ENCODE measurements at regions not wholly inside any gene's neighbourhood (a gene's known extent, or its start where the extent isn't known, plus 50 kb on each side); places are given as distances from the start of the nearest gene placed in this dataset.

DNA sequence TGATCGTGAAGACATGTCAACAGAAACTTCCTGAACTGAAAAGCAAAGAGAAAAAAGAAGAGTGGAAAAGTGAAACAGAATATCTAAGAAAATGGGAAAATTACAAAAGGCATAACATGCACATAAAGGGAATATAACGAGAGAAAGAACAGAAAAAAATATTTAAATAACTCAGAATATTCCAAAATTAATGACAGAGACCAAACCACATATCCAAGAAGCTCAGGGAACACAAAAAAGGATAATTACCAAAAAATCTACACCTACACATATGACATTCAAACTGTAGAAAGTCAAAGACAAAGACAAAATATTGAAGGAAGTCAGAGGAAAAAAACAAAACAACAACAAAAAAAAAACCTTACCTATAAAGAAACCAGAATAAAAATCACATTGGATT, 105.5 kb downstream of the OR13A1 start:
- H3K4me1 Mint-ChIP-seq (ENCODE audit: low read depth) = no peaks in the 10 kb centered on the region
- intact Hi-C loops (cut with micrococcal nuclease) = no loop called here
- no peak for DNase-seq
- ATAC-seq = no peak
- H3K27me3 Mint-ChIP-seq = peaks cover 13% of the 10 kb centered on the region
- no peaks in the 10 kb centered on the region for H3K36me3 Mint-ChIP-seq (ENCODE audit: low read depth)
- no peak overlapping the region for H3K4me3 Mint-ChIP-seq
- CTCF ChIA-PET = interaction anchor here (1.8 kb wide), 1 partner anchor 25 kb away, joined by 7 read pairs; no protein-coding TSS in a partner anchor
- POLR2A ChIA-PET = no interaction called here
- TF ChIP-seq, protein P1, sequence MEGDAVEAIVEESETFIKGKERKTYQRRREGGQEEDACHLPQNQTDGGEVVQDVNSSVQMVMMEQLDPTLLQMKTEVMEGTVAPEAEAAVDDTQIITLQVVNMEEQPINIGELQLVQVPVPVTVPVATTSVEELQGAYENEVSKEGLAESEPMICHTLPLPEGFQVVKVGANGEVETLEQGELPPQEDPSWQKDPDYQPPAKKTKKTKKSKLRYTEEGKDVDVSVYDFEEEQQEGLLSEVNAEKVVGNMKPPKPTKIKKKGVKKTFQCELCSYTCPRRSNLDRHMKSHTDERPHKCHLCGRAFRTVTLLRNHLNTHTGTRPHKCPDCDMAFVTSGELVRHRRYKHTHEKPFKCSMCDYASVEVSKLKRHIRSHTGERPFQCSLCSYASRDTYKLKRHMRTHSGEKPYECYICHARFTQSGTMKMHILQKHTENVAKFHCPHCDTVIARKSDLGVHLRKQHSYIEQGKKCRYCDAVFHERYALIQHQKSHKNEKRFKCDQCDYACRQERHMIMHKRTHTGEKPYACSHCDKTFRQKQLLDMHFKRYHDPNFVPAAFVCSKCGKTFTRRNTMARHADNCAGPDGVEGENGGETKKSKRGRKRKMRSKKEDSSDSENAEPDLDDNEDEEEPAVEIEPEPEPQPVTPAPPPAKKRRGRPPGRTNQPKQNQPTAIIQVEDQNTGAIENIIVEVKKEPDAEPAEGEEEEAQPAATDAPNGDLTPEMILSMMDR (IDR thresholded peaks at IDR 0.05) = no peak
- H3K27ac Mint-ChIP-seq = no peak overlapping the region
- H3K9me3 Mint-ChIP-seq = peaks cover 6% of the 10 kb centered on the region

DNA sequence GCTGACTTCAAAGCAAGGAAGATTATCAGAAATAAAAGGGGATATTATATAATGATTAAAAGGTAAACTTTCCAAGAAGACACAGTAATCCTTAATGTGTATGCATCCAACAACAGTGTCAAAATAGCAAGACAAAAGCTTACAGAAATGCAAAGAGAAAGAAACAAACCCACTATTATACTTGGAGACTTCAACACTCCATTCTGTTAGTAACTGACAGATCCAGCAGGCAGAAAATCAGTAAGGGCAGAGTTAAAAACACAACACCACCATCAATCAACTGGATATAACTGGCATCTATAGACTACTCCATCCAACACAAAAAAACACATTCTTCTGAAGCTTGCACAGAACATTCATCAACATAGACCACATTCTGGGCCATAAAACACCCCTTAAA, 103.8 kb downstream of the OR13A1 start:
- ChIA-PET POLR2A (no interaction called here), CTCF (no interaction called here)
- TF ChIP-seq, protein P1 (IDR thresholded peaks at IDR 0.05) = no peak
- peaks cover 6% of the 10 kb centered on the region for H3K9me3 Mint-ChIP-seq
- no peaks in the 10 kb centered on the region for H3K4me1 Mint-ChIP-seq (ENCODE audit: low read depth)
- no peak overlapping the region for H3K4me3 Mint-ChIP-seq
- ATAC-seq = no peak
- intact Hi-C loops (cut with micrococcal nuclease) = no loop called here
- H3K27me3 Mint-ChIP-seq = peaks cover 13% of the 10 kb centered on the region
- H3K36me3 Mint-ChIP-seq (ENCODE audit: low read depth) = no peaks in the 10 kb centered on the region
- DNase-seq = no peak
- no peak overlapping the region for H3K27ac Mint-ChIP-seq

DNA sequence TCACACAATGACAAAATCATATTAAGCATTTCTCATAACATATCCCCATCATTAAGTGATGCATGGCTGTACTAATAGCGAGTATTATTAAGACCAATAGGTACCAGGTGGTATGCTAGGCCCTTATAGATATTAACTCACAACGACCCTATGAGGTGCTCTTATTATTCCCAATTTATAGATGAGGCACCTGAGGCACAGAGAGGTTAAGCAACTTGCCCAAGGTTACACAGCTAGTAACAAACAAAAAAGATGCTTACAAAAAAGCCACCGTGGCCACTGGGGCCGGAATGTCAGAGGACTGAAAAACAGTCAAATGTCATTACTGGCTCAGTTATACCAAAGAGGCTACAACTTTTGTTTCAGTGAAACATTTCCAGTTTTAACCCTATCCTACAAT, 96.0 kb downstream of the OR13A1 start:
- no peak for DNase-seq
- no peaks in the 10 kb centered on the region for H3K36me3 Mint-ChIP-seq (ENCODE audit: low read depth)
- peaks cover 1% of the 10 kb centered on the region for H3K27me3 Mint-ChIP-seq
- TF ChIP-seq, protein P1 (IDR thresholded peaks at IDR 0.05) = no peak
- no peak for ATAC-seq
- intact Hi-C loops (cut with micrococcal nuclease) = no loop called here
- no peaks in the 10 kb centered on the region for H3K9me3 Mint-ChIP-seq
- no peaks in the 10 kb centered on the region for H3K4me1 Mint-ChIP-seq (ENCODE audit: low read depth)
- POLR2A ChIA-PET = interaction anchor here (0.6 kb wide), 1 partner anchor 12 kb away, joined by 3 read pairs; no protein-coding TSS in a partner anchor
- CTCF ChIA-PET = no interaction called here
- H3K27ac Mint-ChIP-seq = no peak overlapping the region
- H3K4me3 Mint-ChIP-seq = no peak overlapping the region

DNA sequence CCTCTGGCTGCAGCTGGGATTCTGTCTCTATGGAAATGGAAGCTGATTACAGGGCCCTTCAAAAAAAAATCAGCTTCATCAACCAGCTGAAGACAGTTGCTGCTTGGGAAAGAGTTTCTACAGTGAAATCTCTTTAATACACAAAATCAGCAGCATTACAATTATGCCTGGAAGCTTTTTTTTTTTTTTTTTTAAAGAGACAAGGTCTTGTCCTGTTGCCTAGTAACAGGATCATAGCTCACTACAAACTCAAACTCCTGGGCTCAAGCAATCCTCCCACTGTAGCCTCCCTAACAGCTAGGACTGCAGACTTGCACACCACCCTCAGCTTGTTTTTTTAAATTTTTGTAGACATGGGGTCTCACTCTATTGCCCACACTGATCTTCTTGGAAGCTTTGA, 94.5 kb downstream of the OR13A1 start:
- intact Hi-C loops (cut with micrococcal nuclease) = no loop called here
- Mint-ChIP-seq H3K9me3 (no peaks in the 10 kb centered on the region), H3K27me3 (peaks cover 1% of the 10 kb centered on the region), H3K4me1 (ENCODE audit: low read depth) (no peaks in the 10 kb centered on the region), H3K36me3 (ENCODE audit: low read depth) (no peaks in the 10 kb centered on the region), H3K4me3 (no peak overlapping the region), H3K27ac (no peak overlapping the region)
- ATAC-seq (no peak), DNase-seq (no peak)
- ChIA-PET POLR2A (no interaction called here), CTCF (interaction anchor here (2.3 kb wide), 1 partner anchor 14 kb away, joined by 14 read pairs; no protein-coding TSS in a partner anchor)
- TF ChIP-seq, protein P1 (IDR thresholded peaks at IDR 0.05) = no peak

DNA sequence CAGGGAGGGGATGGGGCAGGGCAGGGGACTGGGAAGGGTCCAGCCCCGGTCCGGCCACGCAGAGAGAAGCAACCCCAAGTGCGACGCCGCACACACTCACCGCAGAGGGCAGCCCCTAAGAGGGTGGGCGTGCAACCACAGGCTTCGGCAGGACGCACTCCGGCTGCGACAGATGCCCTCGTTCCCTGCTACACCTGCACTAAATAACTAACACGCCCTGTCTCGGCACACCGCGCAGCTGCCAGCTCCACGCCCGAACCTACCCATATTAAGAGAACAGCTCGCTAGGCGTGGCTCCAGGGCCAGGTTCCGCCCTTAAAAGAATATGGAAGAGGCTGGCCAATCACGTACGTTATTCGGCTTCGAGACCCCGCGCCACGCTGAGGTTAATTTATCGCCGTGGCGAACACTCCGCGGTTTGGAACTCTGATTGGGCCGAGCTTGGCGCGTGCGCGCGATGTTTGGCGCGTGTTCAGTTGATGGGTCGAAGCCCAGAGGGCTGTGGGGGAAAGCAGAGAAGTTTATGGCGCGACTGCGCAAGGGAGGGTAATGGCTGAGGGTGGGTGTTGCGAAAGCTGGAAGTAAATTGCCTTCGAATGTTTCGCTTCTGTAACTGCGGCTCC, 91.1 kb downstream of the OR13A1 start:
- intact Hi-C loops (cut with micrococcal nuclease) = no loop called here
- ATAC-seq (no peak), DNase-seq (no peak)
- TF ChIP-seq, protein P1 (IDR thresholded peaks at IDR 0.05) = no peak
- CTCF ChIA-PET = no interaction called here
- Mint-ChIP-seq H3K4me1 (ENCODE audit: low read depth) (no peaks in the 10 kb centered on the region), H3K4me3 (no peak overlapping the region), H3K27me3 (peaks cover 6% of the 10 kb centered on the region), H3K27ac (no peak overlapping the region), H3K9me3 (peaks cover 5% of the 10 kb centered on the region), H3K36me3 (ENCODE audit: low read depth) (no peaks in the 10 kb centered on the region)
- POLR2A ChIA-PET = no interaction called here
